Activated T-helper 1 cell treated with anti-CD3 and anti-CD28 coated beads, Interleukin-12 subunit alpha, Interleukin-12 subunit beta, Interleukin-2, Interleukin-4 antibody, amounts not matched to agents 30 ng/mL and 10 ng/mL and 1 ng/mL, durations not matched to agents 14 hours and 24 hours and 36 hours (primary cell): ENCODE measurements at regions not wholly inside any gene's neighbourhood (a gene's known extent, or its start where the extent isn't known, plus 50 kb on each side); places are given as distances from the start of the nearest gene placed in this dataset.

ENCODE experiments used
- DNase-seq: peaks from one replicate; pipeline ENCODE4 v3.0.0; 2021; ENCODE audit warnings: low spot score
- H3K27ac Mint-ChIP-seq: one replicate; pipeline ENCODE4 v1.8.0; 2021; ENCODE audit warnings: mild to moderate bottlenecking, mixed read lengths
- H3K27me3 Mint-ChIP-seq: one replicate; pipeline ENCODE4 v1.8.0; 2022; ENCODE audit warnings: mild to moderate bottlenecking, moderate library complexity, mixed read lengths; ENCODE audit not compliant: insufficient read depth
- H3K36me3 Mint-ChIP-seq: one replicate; pipeline ENCODE4 v1.8.0; 2021; ENCODE audit warnings: low read depth, mixed read lengths
- H3K4me1 Mint-ChIP-seq: one replicate; pipeline ENCODE4 v1.8.0; 2021; ENCODE audit warnings: low read depth, mixed read lengths
- H3K4me3 Mint-ChIP-seq: one replicate; pipeline ENCODE4 v1.8.0; 2021; ENCODE audit warnings: mild to moderate bottlenecking, moderate library complexity, mixed read lengths
- H3K9me3 Mint-ChIP-seq: one replicate; pipeline ENCODE4 v1.8.0; 2021; ENCODE audit warnings: mixed read lengths
- intact Hi-C: fragments of 100-400 bp; cut with micrococcal nuclease; formaldehyde crosslinking; loops from one replicate; pipeline ENCODE4 v1.15.1; 2024

- peaks cover 12% of the 10 kb centered on the region for H3K36me3 Mint-ChIP-seq
- no peak overlapping the region for H3K27ac Mint-ChIP-seq
- peaks cover 15% of the 10 kb centered on the region for H3K9me3 Mint-ChIP-seq
- DNase-seq, result no peak
- intact Hi-C loops, result loop anchor here (10.0 kb wide), 1 partner anchor 545 kb away; no protein-coding TSS in a partner anchor
- peaks cover 40% of the 10 kb centered on the region for H3K4me1 Mint-ChIP-seq
- H3K27me3 Mint-ChIP-seq, result peaks cover 13% of the 10 kb centered on the region
- no peak overlapping the region for H3K4me3 Mint-ChIP-seq
These were observed 78.6 kb upstream of the TNRC6C start for GRCh38 chr17:77879896-77880280.

GRCh38 chr17:77880711-77881450 is 77.6 kb upstream of the TNRC6C start:
- H3K4me1 Mint-ChIP-seq, result peaks cover 46% of the 10 kb centered on the region
- intact Hi-C loops, result loop anchor here (10.0 kb wide), 1 partner anchor 546 kb away; no protein-coding TSS in a partner anchor

GRCh38 chr17:77881545-77881944 is 77.0 kb upstream of the TNRC6C start:
- Mint-ChIP-seq H3K36me3 (peaks cover 6% of the 10 kb centered on the region), H3K27ac (peak overlapping the region; percentile 95), H3K4me3 (peak overlapping the region; percentile 64), H3K9me3 (no peaks in the 10 kb centered on the region), H3K4me1 (peaks cover 53% of the 10 kb centered on the region), H3K27me3 (peaks cover 15% of the 10 kb centered on the region)
- intact Hi-C loops, result loop anchor here (10.0 kb wide), 1 partner anchor 547 kb away; no protein-coding TSS in a partner anchor
- peak; percentile 82 for DNase-seq

More at GRCh38 chr17:77880711-77881450, 77.6 kb upstream of the TNRC6C start:
- Mint-ChIP-seq H3K27ac (no peak overlapping the region), H3K9me3 (peaks cover 6% of the 10 kb centered on the region), H3K4me3 (peak overlapping the region; percentile 64), H3K27me3 (peaks cover 10% of the 10 kb centered on the region), H3K36me3 (peaks cover 10% of the 10 kb centered on the region)
- no peak for DNase-seq

GRCh38 chr17:77882040-77882439 is 76.5 kb upstream of the TNRC6C start:
- intact Hi-C loops, result loop anchor here (1.0 to 10.0 kb wide), 5 partner anchors 39 to 547 kb away; partner anchors contain the start of gene TNRC6C
- Mint-ChIP-seq H3K9me3 (no peaks in the 10 kb centered on the region), H3K4me1 (peaks cover 57% of the 10 kb centered on the region), H3K4me3 (peak overlapping the region; percentile 64), H3K27me3 (peaks cover 20% of the 10 kb centered on the region), H3K36me3 (peaks cover 6% of the 10 kb centered on the region), H3K27ac (peak overlapping the region; percentile 95)
- DNase-seq, result peak; percentile 3

- peaks cover 63% of the 10 kb centered on the region for H3K4me1 Mint-ChIP-seq
These were observed 75.9 kb upstream of the TNRC6C start for GRCh38 chr17:77882481-77883212.

GRCh38 chr17:77883213-77883650 is 75.3 kb upstream of the TNRC6C start:
- Mint-ChIP-seq H3K36me3 (peaks cover 6% of the 10 kb centered on the region), H3K9me3 (no peaks in the 10 kb centered on the region), H3K27ac (no peak overlapping the region), H3K4me3 (no peak overlapping the region), H3K27me3 (peaks cover 29% of the 10 kb centered on the region), H3K4me1 (peaks cover 69% of the 10 kb centered on the region)
- DNase-seq, result no peak
- intact Hi-C loops, result loop anchor here (2.0 to 10.0 kb wide), 3 partner anchors 48 to 548 kb away; partner anchors contain the start of gene TNRC6C

More at GRCh38 chr17:77882481-77883212, 75.9 kb upstream of the TNRC6C start:
- peak overlapping the region; percentile 95 for H3K27ac Mint-ChIP-seq
- H3K27me3 Mint-ChIP-seq, result peaks cover 26% of the 10 kb centered on the region
- no peaks in the 10 kb centered on the region for H3K9me3 Mint-ChIP-seq
- peak overlapping the region; percentile 64 for H3K4me3 Mint-ChIP-seq
- peak; percentile 85 for DNase-seq
- H3K36me3 Mint-ChIP-seq, result peaks cover 6% of the 10 kb centered on the region
- intact Hi-C loops, result loop anchor here (1.0 to 10.0 kb wide), 5 partner anchors 39 to 548 kb away; partner anchors contain the start of gene TNRC6C

- H3K27me3 Mint-ChIP-seq, result peaks cover 31% of the 10 kb centered on the region
- H3K4me1 Mint-ChIP-seq, result peaks cover 74% of the 10 kb centered on the region
- intact Hi-C loops, result loop anchor here (10.0 kb wide), 1 partner anchor 549 kb away; no protein-coding TSS in a partner anchor
- H3K27ac Mint-ChIP-seq, result peak overlapping the region; percentile 77
- no peaks in the 10 kb centered on the region for H3K9me3 Mint-ChIP-seq
- H3K4me3 Mint-ChIP-seq, result no peak overlapping the region
- DNase-seq, result no peak
- H3K36me3 Mint-ChIP-seq, result peaks cover 4% of the 10 kb centered on the region
These were observed 74.5 kb upstream of the TNRC6C start for GRCh38 chr17:77884019-77884418.

GRCh38 chr17:77884967-77885641 is 73.4 kb upstream of the TNRC6C start:
- intact Hi-C loops, result loop anchor here (5.0 to 10.0 kb wide), 2 partner anchors 127 to 550 kb away; no protein-coding TSS in a partner anchor
- Mint-ChIP-seq H3K4me1 (peaks cover 74% of the 10 kb centered on the region), H3K27ac (no peak overlapping the region), H3K4me3 (no peak overlapping the region), H3K36me3 (peaks cover 4% of the 10 kb centered on the region), H3K9me3 (no peaks in the 10 kb centered on the region), H3K27me3 (peaks cover 40% of the 10 kb centered on the region)
- no peak for DNase-seq

GRCh38 chr17:77885678-77886386 is 72.7 kb upstream of the TNRC6C start:
- H3K36me3 Mint-ChIP-seq, result peaks cover 4% of the 10 kb centered on the region
- intact Hi-C loops, result loop anchor here (5.0 to 10.0 kb wide), 2 partner anchors 126 to 551 kb away; no protein-coding TSS in a partner anchor
- H3K9me3 Mint-ChIP-seq, result no peaks in the 10 kb centered on the region
- H3K4me3 Mint-ChIP-seq, result no peak overlapping the region
- peak overlapping the region; percentile 40 for H3K27ac Mint-ChIP-seq
- DNase-seq, result no peak
- H3K4me1 Mint-ChIP-seq, result peaks cover 70% of the 10 kb centered on the region
- peaks cover 46% of the 10 kb centered on the region for H3K27me3 Mint-ChIP-seq

GRCh38 chr17:77886387-77886728 is 72.1 kb upstream of the TNRC6C start:
- intact Hi-C loops, result loop anchor here (5.0 to 10.0 kb wide), 2 partner anchors 126 to 552 kb away; no protein-coding TSS in a partner anchor
- H3K27me3 Mint-ChIP-seq, result peaks cover 52% of the 10 kb centered on the region
- peaks cover 65% of the 10 kb centered on the region for H3K4me1 Mint-ChIP-seq
- peaks cover 4% of the 10 kb centered on the region for H3K36me3 Mint-ChIP-seq
- no peak overlapping the region for H3K27ac Mint-ChIP-seq
- H3K9me3 Mint-ChIP-seq, result no peaks in the 10 kb centered on the region
- DNase-seq, result no peak
- no peak overlapping the region for H3K4me3 Mint-ChIP-seq

GRCh38 chr17:77887110-77887463 is 71.4 kb upstream of the TNRC6C start:
- H3K36me3 Mint-ChIP-seq, result peaks cover 4% of the 10 kb centered on the region
- DNase-seq, result no peak
- peak overlapping the region; percentile 74 for H3K4me3 Mint-ChIP-seq
- peaks cover 58% of the 10 kb centered on the region for H3K4me1 Mint-ChIP-seq
- peak overlapping the region; percentile 66 for H3K27ac Mint-ChIP-seq
- intact Hi-C loops, result loop anchor here (5.0 to 10.0 kb wide), 2 partner anchors 125 to 552 kb away; no protein-coding TSS in a partner anchor
- H3K27me3 Mint-ChIP-seq, result peaks cover 56% of the 10 kb centered on the region
- no peaks in the 10 kb centered on the region for H3K9me3 Mint-ChIP-seq
